HG03135 (cell line): ENCODE measurements at regions not wholly inside any gene's neighbourhood (a gene's known extent, or its start where the extent isn't known, plus 50 kb on each side); places are given as distances from the start of the nearest gene placed in this dataset.

ENCODE experiments used
- ATAC-seq: cut with Tn5 transposase; IDR thresholded peaks from one replicate; pipeline ENCODE4 v1.9.1; 2021; ENCODE audit warnings: mild to moderate bottlenecking, moderate library complexity; ENCODE audit not compliant: unreplicated experiment

- no peak for ATAC-seq
These were observed 296.8 kb upstream of the ZMIZ1 start for GRCh38 chr10:78771808-78772455.

DNA sequence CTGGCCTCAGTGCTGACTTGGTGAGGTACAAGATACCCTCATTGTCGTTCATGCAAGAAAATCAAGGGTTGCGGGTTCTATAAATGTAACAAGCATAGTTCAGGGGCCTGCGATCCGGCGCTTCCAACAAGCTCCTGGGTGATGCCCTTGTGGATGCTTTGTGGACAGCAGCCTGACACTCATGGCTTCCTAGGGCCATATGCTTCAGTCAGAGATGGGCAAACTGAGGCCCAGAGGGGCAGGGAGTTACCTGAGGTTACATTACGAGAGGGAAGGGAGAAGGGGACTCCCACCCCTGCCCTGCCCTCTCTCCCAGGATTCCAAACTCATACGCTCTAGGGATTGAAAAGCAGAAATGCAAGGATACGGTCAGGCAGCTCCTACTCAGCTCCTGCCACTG lies 296.3 kb upstream of the ZMIZ1 start:
- no peak for ATAC-seq

GRCh38 chr10:78772986-78773530 lies 295.7 kb upstream of the ZMIZ1 start:
- no peak for ATAC-seq

- ATAC-seq = no peak
These were observed 294.2 kb upstream of the ZMIZ1 start for GRCh38 chr10:78774614-78774998.

- no peak for ATAC-seq
These were observed 293.6 kb upstream of the ZMIZ1 start for GRCh38 chr10:78774999-78775711.

DNA sequence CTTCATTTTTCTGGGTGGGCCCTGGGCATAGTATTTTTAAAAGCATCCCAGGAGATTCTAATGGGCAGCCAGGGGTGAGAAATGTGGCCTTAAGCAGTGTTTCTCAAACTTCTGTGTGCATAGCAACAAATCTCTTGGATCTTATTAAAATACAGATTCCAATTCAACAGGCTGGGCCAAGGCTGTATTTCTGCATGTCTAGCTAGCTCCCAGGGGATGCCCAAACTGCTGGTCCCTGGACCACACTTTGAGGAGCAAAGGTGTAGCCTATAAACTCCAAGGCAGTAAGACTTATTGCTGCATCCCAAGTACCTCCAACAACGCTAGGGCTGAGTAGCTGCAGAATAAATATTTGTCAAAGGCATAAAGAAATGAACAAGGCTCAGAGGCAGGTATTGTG lies 292.9 kb upstream of the ZMIZ1 start:
- no peak for ATAC-seq

DNA sequence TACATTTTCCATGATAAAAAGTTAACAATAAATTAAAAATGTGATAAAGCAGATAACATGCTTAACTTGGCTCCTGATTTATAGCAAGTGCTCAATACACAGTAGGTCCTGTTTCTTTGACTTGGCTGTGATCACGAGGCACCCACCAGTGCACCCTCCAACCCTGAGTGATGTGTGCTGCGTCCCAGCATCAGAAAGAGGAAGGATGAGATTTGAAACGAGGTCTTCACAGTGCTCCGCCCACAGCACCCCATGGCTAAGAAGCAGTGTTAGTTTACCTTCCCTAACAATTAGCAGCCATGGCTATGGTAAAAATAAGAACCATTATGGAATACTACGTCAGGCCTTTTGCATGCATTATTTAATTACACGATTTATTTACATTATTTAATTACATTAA lies 292.0 kb upstream of the ZMIZ1 start:
- no peak for ATAC-seq

- ATAC-seq = no peak
These were observed 291.3 kb upstream of the ZMIZ1 start for GRCh38 chr10:78777466-78777865.

- no peak for ATAC-seq
These were observed 290.9 kb upstream of the ZMIZ1 start for GRCh38 chr10:78777867-78778266.

- no peak for ATAC-seq
These were observed 290.1 kb upstream of the ZMIZ1 start for GRCh38 chr10:78778444-78779338.

DNA sequence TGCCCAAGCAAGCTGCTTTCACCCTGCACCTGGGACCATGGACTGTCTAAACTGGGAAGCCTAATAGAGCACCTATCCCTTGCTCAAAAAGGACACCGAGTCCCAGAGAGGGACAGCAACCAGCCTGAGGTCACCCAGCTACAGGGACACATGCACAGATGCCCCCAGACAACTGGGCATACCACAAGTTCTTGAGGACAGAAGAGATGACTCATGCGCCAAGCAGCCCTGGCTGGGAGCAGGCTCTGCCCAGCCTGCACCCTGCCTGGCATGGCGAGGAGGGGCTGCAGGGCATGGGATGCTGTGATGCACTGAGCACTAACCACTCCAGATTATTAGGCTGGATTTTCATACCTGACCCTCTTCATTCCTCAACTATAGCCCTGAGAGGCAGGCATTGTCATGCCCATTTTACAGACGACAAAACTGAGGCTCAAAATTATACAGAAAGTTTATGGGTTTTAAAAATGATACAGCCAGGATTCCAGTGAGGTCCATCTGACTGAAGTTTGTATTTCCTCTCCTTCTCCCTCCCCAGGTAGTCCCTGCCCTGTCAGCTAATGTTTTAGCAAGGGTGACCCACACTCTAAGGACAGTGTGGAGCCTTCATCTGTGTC lies 289.3 kb upstream of the ZMIZ1 start:
- no peak for ATAC-seq

- ATAC-seq = no peak
These were observed 288.2 kb upstream of the ZMIZ1 start for GRCh38 chr10:78780551-78780961.

DNA sequence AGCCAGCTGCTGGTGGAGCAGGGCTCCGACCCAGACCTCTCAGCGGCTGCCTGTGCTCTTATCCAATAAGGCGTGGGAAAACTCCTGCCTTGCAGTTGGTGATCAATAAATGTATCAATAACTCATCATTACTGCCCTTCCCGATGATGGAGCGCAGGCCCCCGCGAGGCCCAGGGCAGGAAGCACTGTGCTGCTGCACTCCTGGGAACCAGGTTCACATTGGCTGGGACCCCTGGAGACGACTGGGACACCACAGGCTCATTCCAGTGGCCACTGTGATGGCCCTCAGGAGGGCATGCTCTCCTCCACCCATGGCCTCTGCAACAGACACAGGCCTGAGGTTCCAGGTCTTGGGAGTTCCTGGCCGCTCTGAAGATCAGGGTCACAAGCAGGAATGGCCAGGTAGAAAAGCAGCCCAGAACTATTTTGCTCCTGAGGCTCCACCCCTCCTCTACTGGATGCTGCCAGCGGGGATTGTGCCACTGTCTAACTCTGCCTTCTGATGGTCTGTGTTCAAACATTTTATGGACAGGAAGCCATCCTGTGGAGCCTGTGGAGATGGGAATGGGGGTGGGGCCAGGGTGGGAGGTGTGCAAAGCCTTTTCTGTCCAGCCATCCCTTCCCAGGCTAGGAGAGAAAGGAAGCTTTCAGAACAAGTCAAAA lies 287.4 kb upstream of the ZMIZ1 start:
- ATAC-seq = no peak

- ATAC-seq = no peak
These were observed 286.8 kb upstream of the ZMIZ1 start for GRCh38 chr10:78781991-78782390.

- ATAC-seq = no peak
These were observed 286.3 kb upstream of the ZMIZ1 start for GRCh38 chr10:78782441-78782840.

- ATAC-seq = no peak
These were observed 285.0 kb upstream of the ZMIZ1 start for GRCh38 chr10:78783753-78784152.

DNA sequence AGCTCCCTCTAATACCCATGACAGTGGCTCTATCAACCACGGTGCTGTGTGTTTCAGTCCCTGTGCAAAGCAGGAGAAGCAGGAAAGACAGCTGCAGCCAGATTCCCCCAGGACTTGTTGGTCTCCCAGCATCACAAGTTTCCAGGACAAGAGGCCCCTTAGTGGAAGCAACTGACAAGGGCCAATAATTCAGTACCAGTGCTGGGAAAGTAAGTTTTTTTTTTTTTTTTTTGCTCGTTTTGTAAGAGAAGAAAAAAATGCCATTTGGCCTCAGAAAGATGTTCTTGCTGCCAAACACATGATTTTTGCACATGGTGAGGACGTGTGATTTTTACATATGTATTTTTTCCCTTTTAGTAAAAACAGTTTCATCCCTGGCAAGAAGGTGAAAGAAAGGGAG lies 284.2 kb upstream of the ZMIZ1 start:
- no peak for ATAC-seq

GRCh38 chr10:78785066-78785465 lies 283.7 kb upstream of the ZMIZ1 start:
- ATAC-seq = no peak

DNA sequence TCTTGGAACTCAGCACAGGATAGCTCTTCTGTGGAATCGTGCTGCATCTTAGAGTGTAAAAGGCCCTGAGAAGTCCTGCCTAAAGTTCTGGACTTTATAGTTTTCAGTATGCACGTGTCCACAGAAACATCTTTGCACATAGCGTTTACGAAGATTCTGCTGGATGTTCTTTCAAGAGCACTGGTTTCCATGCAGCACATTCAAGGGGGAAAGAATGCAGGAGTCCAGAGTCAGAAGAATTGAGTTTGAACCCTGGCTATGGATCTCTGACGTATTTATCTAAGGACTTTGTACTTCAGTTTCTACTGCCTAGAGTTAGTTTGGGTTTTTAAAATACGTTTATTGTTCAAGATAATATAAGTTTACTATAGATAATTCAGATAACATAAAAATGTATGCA lies 282.8 kb upstream of the ZMIZ1 start:
- no peak for ATAC-seq

DNA sequence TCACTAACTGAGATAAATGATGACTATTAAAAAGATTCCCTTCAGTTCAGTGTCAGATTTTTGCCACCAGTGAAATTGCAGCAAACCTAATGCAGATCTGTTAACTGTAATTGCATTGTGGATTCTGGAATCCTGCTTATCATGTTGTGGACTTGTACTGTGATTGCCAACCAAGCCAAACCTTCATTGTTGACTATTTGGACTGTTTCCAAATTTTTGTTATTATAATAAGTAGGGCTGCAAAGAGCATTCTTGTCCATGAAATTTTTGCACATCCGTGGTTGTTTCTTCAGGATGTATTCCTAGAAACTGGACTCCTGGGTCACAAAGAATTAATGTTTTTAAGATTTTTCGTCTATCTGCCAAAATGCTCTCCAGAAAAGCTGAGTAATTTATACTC lies 281.6 kb upstream of the ZMIZ1 start:
- ATAC-seq = no peak
